HEK293T (cell line): ENCODE measurements at regions not wholly inside any gene's neighbourhood (a gene's known extent, or its start where the extent isn't known, plus 50 kb on each side); places are given as distances from the start of the nearest gene placed in this dataset.
A peak's percentile ranks its signal among the peaks of the same experiment; 100 is the strongest.

Experiments
- CTCF ChIA-PET: fragments of 350-600 bp; formaldehyde crosslinking; extraction: SDS; loops from one replicate; lab custom pipeline; 2021; ENCODE audit warnings: antibody characterized with exemption, inconsistent platforms; lab: Yijun Ruan, JAX
- POLR2A ChIA-PET: fragments of 350-600 bp; formaldehyde crosslinking; extraction: SDS; loops from one replicate; lab custom pipeline; 2020; ENCODE audit warnings: antibody characterized with exemption, inconsistent platforms; lab: Yijun Ruan, JAX
- DNase-seq: peaks from one replicate; pipeline ENCODE4 v3.0.0; 2012; ENCODE audit warnings: mixed read lengths; ENCODE audit errors: extremely low spot score
- ARNT ChIP-seq: fragments of 450-650 bp; IDR thresholded peaks from 2 replicates; pipeline ENCODE4 v1.6.1; 2017; ENCODE audit warnings: mild to moderate bottlenecking
- BHLHE40 ChIP-seq: fragments of 450-650 bp; IDR thresholded peaks from 2 replicates; pipeline ENCODE4 v1.6.1; 2016; ENCODE audit warnings: mild to moderate bottlenecking, moderate library complexity, borderline replicate concordance
- CTBP1 ChIP-seq: fragments of 450-650 bp; IDR thresholded peaks from 2 replicates; pipeline ENCODE4 v1.6.1; 2016; ENCODE audit warnings: borderline replicate concordance
- ELF4 ChIP-seq: fragments of 450-650 bp; IDR thresholded peaks from 2 replicates; pipeline ENCODE4 v1.6.1; 2017; ENCODE audit warnings: antibody characterized with exemption
- FOXA1 ChIP-seq: fragments of 450-650 bp; IDR thresholded peaks from 2 replicates; pipeline ENCODE4 v1.6.1; 2016; ENCODE audit warnings: mild to moderate bottlenecking
- FOXK2 ChIP-seq: fragments of 450-650 bp; IDR thresholded peaks from 2 replicates; pipeline ENCODE4 v1.6.1; 2016; ENCODE audit warnings: mild to moderate bottlenecking
- FOXM1 ChIP-seq: fragments of 450-650 bp; IDR thresholded peaks from 2 replicates; pipeline ENCODE4 v1.6.1; 2017; ENCODE audit warnings: mild to moderate bottlenecking, borderline replicate concordance
- HDGF ChIP-seq: fragments of 450-650 bp; IDR thresholded peaks from 2 replicates; pipeline ENCODE4 v1.6.1; 2017; ENCODE audit warnings: antibody characterized with exemption, borderline replicate concordance
- L3MBTL2 ChIP-seq: fragments of 450-650 bp; conservative IDR thresholded peaks from 2 replicates; pipeline ENCODE4 v1.6.1; 2016; ENCODE audit warnings: mild to moderate bottlenecking
- LEF1 ChIP-seq: fragments of 450-650 bp; IDR thresholded peaks from 2 replicates; pipeline ENCODE4 v1.6.1; 2017; ENCODE audit warnings: mild to moderate bottlenecking, borderline replicate concordance
- NFRKB ChIP-seq: fragments of 450-650 bp; IDR thresholded peaks from 2 replicates; pipeline ENCODE4 v1.6.1; 2016; ENCODE audit warnings: mild to moderate bottlenecking, moderate library complexity
- SP1 ChIP-seq: fragments of 450-650 bp; IDR thresholded peaks from 2 replicates; pipeline ENCODE4 v1.6.1; 2017
- SUZ12 ChIP-seq: fragments of 450-650 bp; IDR thresholded peaks from 2 replicates; pipeline ENCODE4 v1.6.1; 2016; ENCODE audit warnings: mild to moderate bottlenecking
- TARDBP ChIP-seq: fragments of 450-650 bp; IDR thresholded peaks from 2 replicates; pipeline ENCODE4 v1.6.1; 2016
- ZNF384 ChIP-seq: fragments of 450-650 bp; IDR thresholded peaks from 2 replicates; pipeline ENCODE4 v1.6.1; 2016
- TF ChIP-seq, protein P1 (sequence below): fragments of 450-650 bp; IDR thresholded peaks from 2 replicates; pipeline ENCODE4 v1.6.1; 2016

GRCh38 chr9:87803623-87804345, 77.9 kb downstream of the CTSL start:
- ChIA-PET POLR2A (no interaction called here), CTCF (no interaction called here)

GRCh38 chr9:87805259-87805658, 77.4 kb upstream of the SPATA31E1 start:
- CTCF ChIA-PET, result no interaction called here
- no peak for DNase-seq
- POLR2A ChIA-PET, result no interaction called here
- TF ChIP-seq TARDBP, result no peak
- no peak for TF ChIP-seq ARNT
- no peak for TF ChIP-seq FOXK2
- TF ChIP-seq LEF1, result no peak
- no peak for TF ChIP-seq CTBP1

More at GRCh38 chr9:87803623-87804345, 77.9 kb downstream of the CTSL start:
- no peak for DNase-seq
- TF ChIP-seq ZNF384 (no peak), HDGF (no peak), L3MBTL2 (no peak), TARDBP (no peak), FOXM1 (no peak), BHLHE40 (no peak), ELF4 (no peak), SUZ12 (no peak), SP1 (no peak), LEF1 (no peak), ARNT (no peak), FOXA1 (no peak), FOXK2 (no peak), CTBP1 (no peak), NFRKB (no peak)
- TF ChIP-seq, protein P1, sequence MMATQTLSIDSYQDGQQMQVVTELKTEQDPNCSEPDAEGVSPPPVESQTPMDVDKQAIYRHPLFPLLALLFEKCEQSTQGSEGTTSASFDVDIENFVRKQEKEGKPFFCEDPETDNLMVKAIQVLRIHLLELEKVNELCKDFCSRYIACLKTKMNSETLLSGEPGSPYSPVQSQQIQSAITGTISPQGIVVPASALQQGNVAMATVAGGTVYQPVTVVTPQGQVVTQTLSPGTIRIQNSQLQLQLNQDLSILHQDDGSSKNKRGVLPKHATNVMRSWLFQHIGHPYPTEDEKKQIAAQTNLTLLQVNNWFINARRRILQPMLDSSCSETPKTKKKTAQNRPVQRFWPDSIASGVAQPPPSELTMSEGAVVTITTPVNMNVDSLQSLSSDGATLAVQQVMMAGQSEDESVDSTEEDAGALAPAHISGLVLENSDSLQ, result no peak

DNA sequence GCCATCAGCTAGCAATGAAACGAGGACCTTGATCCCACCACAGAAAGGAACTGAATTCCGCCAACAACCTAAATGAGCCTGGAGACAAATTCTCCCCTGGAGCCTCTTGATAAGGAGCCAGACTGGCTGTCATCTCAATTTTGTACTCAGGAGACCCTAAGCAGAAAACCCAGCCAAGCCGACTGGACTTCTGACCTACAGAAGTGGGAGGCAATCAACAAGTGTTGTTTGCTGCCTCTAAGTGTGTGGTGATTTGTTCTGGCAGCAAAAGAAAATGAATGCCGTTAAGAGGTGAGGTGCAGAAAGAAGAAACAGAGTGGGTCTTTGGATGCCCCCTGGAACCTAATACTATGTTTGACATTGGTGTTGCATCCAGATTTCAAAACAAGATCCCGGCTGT, 72.7 kb upstream of the SPATA31E1 start:
- TF ChIP-seq NFRKB (no peak), FOXA1 (no peak), SUZ12 (no peak), LEF1 (no peak)
- TF ChIP-seq, protein P1, result no peak
- POLR2A ChIA-PET, result no interaction called here
- CTCF ChIA-PET, result no interaction called here
- DNase-seq, result no peak

DNA sequence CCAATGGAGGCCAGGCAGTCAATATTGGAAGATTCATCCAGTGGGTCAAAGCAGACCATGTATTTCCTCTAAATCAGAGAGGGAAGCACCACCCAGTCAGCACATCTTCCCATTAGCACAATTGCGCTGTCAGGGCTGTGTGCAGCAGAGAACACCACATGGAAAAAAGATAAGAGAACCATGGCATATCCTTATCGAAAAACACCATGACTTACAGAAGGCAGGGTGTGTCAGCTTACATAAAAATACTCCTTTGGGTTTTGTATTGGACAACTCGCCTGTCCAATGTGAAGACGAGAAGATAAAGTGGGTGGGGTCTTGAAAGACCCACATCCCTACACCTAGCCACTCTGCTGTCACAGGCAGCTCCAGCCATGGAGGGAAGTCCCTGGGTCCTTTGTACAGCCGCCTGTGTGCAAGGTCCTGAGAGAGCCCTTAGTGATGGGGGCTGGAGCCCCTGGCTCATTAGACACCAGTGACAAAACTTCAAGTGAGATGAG, 71.9 kb upstream of the SPATA31E1 start:
- CTCF ChIA-PET, result interaction anchor here (2.9 kb wide), 1 partner anchor 126 kb away, joined by 13 read pairs; no protein-coding TSS in a partner anchor
- TF ChIP-seq ZNF384 (no peak), CTBP1 (no peak), SP1 (no peak), FOXK2 (no peak), BHLHE40 (no peak), ARNT (no peak), FOXM1 (no peak), FOXA1 (no peak), LEF1 (no peak), HDGF (no peak), NFRKB (no peak), L3MBTL2 (no peak), ELF4 (no peak), SUZ12 (no peak), TARDBP (no peak)
- TF ChIP-seq, protein P1, result no peak
- POLR2A ChIA-PET, result no interaction called here
- no peak for DNase-seq

DNA sequence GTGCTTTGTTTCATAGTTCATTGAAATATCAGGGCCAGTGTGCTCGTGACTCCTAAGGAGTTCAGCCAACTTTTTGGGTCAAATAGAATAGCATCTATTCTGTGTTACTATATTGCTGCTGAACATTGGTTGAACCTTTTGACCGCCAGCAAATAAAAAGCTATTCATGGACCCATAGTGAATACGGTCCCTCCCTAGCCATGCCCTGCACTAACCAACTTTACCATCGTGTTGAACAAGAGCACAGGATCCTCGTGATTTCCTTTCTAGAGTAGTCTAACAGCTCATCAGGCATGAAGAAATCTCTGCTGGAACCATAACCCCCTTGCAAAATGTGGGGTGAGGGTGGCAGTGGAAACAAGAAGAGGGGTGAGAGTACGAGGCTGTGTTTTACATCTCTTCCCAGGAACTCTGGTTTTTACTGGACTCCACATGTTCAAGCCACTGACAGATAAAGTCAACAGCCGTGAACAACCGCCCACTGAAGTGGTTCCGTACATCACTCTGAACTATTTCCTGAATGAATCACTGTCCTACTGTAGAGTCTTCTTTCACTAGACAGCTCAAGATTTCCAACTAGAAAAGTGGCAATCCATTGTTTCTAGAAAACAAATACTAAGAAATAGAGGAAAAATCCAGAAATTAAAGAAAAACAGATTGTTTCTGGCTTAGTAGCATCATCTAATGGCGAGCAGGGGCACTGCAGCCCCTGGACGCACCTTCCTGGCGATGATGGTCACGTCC, 70.1 kb upstream of the SPATA31E1 start:
- ChIA-PET CTCF (interaction anchor here (0.7 to 2.9 kb wide), 3 partner anchors 12 to 128 kb away, joined by 3 to 13 read pairs (median 3); no protein-coding TSS in a partner anchor), POLR2A (no interaction called here)
- TF ChIP-seq, protein P1, result no peak
- 0 out of 2 replicates have a peak, but pooled peaks have one; percentile 32 for TF ChIP-seq ARNT
- DNase-seq, result peak; percentile 52

DNA sequence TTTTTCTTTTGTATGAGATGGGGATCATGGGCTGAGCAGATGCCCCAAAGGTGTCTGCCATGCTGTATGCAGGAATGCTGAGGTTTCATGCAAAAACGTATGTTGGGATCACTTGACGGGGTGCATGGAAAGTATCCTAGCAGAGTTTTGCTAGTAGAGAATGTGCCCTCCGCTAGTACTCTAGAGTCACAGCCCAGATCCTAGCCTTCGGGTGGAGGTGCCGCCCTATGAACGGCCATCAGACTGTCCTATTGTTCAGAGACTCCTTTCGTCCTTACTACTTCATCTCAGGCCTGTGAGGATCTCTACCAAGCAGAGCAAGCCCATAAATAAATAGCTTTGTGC, 69.6 kb upstream of the SPATA31E1 start:
- DNase-seq, result no peak
- ChIA-PET CTCF (interaction anchor here (0.7 to 2.9 kb wide), 3 partner anchors 13 to 128 kb away, joined by 3 to 13 read pairs (median 3); no protein-coding TSS in a partner anchor), POLR2A (no interaction called here)
- TF ChIP-seq FOXM1, result no peak
- TF ChIP-seq HDGF, result no peak
- TF ChIP-seq CTBP1, result no peak
- no peak for TF ChIP-seq BHLHE40
- TF ChIP-seq LEF1, result no peak
- no peak for TF ChIP-seq ARNT
- TF ChIP-seq FOXK2, result no peak
